ENCODE measurements at regions not wholly inside any gene's neighbourhood (a gene's known extent, or its start where the extent isn't known, plus 50 kb on each side); places are given as distances from the start of the nearest gene placed in this dataset.

DNA sequence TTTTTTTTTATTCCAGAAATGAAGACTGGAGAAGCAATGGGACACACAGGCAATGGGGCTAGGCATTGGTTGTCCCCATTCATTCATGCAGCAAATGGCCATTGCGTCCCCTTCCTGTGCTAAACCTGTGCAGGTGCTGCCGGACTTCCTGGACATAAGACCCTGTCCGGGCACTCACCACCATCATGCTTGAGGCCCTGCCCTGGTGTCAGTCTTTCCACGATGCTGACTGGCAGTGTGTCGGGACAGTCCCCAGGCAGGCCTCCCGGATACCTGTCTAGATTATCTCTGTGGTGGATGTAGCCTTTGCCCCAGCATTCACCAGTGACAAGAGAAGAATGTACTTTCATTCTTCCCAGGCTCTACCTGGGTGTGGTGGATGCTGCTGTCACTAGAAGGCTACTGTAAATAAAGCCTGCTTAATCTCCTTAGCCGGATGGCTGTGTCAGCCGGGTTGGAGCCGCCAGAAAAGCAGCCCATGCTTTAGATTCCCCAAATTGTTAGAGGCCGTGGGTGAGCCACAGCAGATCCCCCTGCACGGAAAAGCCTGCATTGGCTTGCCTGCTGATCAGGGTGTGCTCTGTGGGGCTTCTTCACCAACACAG lies 94.5 kb upstream of the PARP11 start:
- DNase-seq (ENCODE audit: low read depth, low spot score) (no peak), ATAC-seq (no peak)
- ChIA-PET CTCF (interaction anchor here (1.5 kb wide), 1 partner anchor 85 kb away, joined by 3 read pairs; no protein-coding TSS in a partner anchor), RAD21 (ENCODE audit: low non-redundant PET in 1 of 2, low total read pairs in 2 of 2, uncharacterized antibody in 2 of 2, unreplicated experiment in 2 of 2) (no interaction called here), POLR2A (no interaction called here)
- H4K20me1 ChIP-seq (ENCODE audit: insufficient read depth), result no peaks in the 10 kb centered on the region
- no peaks in the 10 kb centered on the region for H3K4me1 ChIP-seq (ENCODE audit: control insufficient read depth in 1 of 2, insufficient read depth in 2 of 2, low read length in 2 of 2)
- H2AFZ ChIP-seq (ENCODE audit: low read depth, low read length, poor library complexity, severe bottlenecking), result no peak overlapping the region
- H3K79me2 ChIP-seq (ENCODE audit: insufficient read depth, low read length), result no peaks in the 10 kb centered on the region
- H3K4me3 ChIP-seq (replicated peaks in 1 of 2; ENCODE audit: low read depth in 1 of 2, low read length in 2 of 2), result no peak overlapping the region
- TF ChIP-seq SIN3A (IDR thresholded peaks at IDR 0.05; ENCODE audit: low read depth) (no peak), JUND (IDR thresholded peaks at IDR 0.05) (no peak), SRF (IDR thresholded peaks at IDR 0.05; ENCODE audit: low read depth) (no peak)
- TF ChIP-seq, protein P1, sequence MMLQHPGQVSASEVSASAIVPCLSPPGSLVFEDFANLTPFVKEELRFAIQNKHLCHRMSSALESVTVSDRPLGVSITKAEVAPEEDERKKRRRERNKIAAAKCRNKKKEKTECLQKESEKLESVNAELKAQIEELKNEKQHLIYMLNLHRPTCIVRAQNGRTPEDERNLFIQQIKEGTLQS (IDR thresholded peaks at IDR 0.05), result no peak
- TF ChIP-seq, protein P2, sequence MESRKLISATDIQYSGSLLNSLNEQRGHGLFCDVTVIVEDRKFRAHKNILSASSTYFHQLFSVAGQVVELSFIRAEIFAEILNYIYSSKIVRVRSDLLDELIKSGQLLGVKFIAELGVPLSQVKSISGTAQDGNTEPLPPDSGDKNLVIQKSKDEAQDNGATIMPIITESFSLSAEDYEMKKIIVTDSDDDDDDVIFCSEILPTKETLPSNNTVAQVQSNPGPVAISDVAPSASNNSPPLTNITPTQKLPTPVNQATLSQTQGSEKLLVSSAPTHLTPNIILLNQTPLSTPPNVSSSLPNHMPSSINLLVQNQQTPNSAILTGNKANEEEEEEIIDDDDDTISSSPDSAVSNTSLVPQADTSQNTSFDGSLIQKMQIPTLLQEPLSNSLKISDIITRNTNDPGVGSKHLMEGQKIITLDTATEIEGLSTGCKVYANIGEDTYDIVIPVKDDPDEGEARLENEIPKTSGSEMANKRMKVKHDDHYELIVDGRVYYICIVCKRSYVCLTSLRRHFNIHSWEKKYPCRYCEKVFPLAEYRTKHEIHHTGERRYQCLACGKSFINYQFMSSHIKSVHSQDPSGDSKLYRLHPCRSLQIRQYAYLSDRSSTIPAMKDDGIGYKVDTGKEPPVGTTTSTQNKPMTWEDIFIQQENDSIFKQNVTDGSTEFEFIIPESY (IDR thresholded peaks at IDR 0.05; ENCODE audit: extremely low read depth, insufficient replicate concordance, low read length), result no peak
- no peak overlapping the region for H3K9ac ChIP-seq (ENCODE audit: low read length)
- H3K36me3 ChIP-seq (ENCODE audit: control insufficient read depth in 1 of 2, insufficient read depth in 2 of 2, low read length in 2 of 2), result no peaks in the 10 kb centered on the region
- intact Hi-C loops (cut with micrococcal nuclease), result no loop called here
- H3K9me3 ChIP-seq (ENCODE audit: control insufficient read depth in 1 of 2, insufficient read depth in 1 of 2, low read depth in 1 of 2, low read length in 2 of 2), result no peaks in the 10 kb centered on the region
- H3K27me3 ChIP-seq (ENCODE audit: insufficient read depth, low read length), result peaks cover 29% of the 10 kb centered on the region
- no TSS peak for BruUV-seq (replicated peaks)
- H3K4me2 ChIP-seq (ENCODE audit: low read length), result no peak overlapping the region
- no peak overlapping the region for H3K27ac ChIP-seq (ENCODE audit: low read depth, low read length)
- H3K9me2 ChIP-seq (ENCODE audit: insufficient read depth), result no peaks in the 10 kb centered on the region

DNA sequence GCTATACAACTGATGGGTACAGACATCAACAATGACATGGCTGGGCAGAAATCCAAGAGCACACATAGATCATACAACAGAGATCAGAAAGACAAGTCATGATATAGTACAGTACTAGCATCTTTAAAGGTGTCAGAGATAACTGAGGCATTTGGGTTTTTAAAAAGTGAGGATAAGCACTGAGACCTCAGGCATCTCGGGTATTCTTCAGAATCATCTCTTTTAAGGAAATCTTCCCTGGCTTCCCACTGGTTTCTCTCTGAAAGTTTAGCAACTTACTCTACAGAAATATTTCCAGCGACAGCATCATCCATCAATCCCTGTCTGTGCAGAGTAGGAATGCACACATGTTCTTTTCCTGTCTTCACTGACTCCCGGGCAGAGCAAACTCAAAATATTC lies 93.2 kb upstream of the PARP11 start:
- CTCF ChIA-PET, result no interaction called here

More for the DNA sequence above, 93.2 kb upstream of the PARP11 start:
- no peak overlapping the region for H2AFZ ChIP-seq (ENCODE audit: low read depth, low read length, poor library complexity, severe bottlenecking)
- ATAC-seq (no peak), DNase-seq (ENCODE audit: low read depth, low spot score) (no peak)
- H3K27me3 ChIP-seq (ENCODE audit: insufficient read depth, low read length), result peaks cover 36% of the 10 kb centered on the region
- RAD21 ChIA-PET (ENCODE audit: low non-redundant PET in 1 of 2, low total read pairs in 2 of 2, uncharacterized antibody in 2 of 2, unreplicated experiment in 2 of 2), result no interaction called here
- no peaks in the 10 kb centered on the region for H3K36me3 ChIP-seq (ENCODE audit: control insufficient read depth in 1 of 2, insufficient read depth in 2 of 2, low read length in 2 of 2)
- POLR2A ChIA-PET, result no interaction called here
- no TSS peak for BruUV-seq (replicated peaks)
- H4K20me1 ChIP-seq (ENCODE audit: insufficient read depth), result no peaks in the 10 kb centered on the region
- no peaks in the 10 kb centered on the region for H3K4me1 ChIP-seq (ENCODE audit: control insufficient read depth in 1 of 2, insufficient read depth in 2 of 2, low read length in 2 of 2)
- no peak overlapping the region for H3K9ac ChIP-seq (ENCODE audit: low read length)
- no peaks in the 10 kb centered on the region for H3K79me2 ChIP-seq (ENCODE audit: insufficient read depth, low read length)
- no peak overlapping the region for H3K4me2 ChIP-seq (ENCODE audit: low read length)
- no peaks in the 10 kb centered on the region for H3K9me3 ChIP-seq (ENCODE audit: control insufficient read depth in 1 of 2, insufficient read depth in 1 of 2, low read depth in 1 of 2, low read length in 2 of 2)
- H3K4me3 ChIP-seq (replicated peaks in 1 of 2; ENCODE audit: low read depth in 1 of 2, low read length in 2 of 2), result no peak overlapping the region
- H3K9me2 ChIP-seq (ENCODE audit: insufficient read depth), result no peaks in the 10 kb centered on the region
- intact Hi-C loops (cut with micrococcal nuclease), result no loop called here
- TF ChIP-seq EZH2phosphoT487 (IDR thresholded peaks at IDR 0.05; ENCODE audit: borderline replicate concordance) (no peak), SP1 (IDR thresholded peaks at IDR 0.05; ENCODE audit: low read depth) (no peak), ZNF274 (IDR thresholded peaks at IDR 0.05; ENCODE audit: low read depth, low read length) (no peak), EGR1 (IDR thresholded peaks at IDR 0.05; ENCODE audit: low read depth) (no peak), CBX3 (IDR thresholded peaks at IDR 0.05; ENCODE audit: low read depth) (no peak), RAD21 (IDR thresholded peaks at IDR 0.05; ENCODE audit: low read depth) (no peak), POLR2A (IDR thresholded peaks at IDR 0.05; ENCODE audit: borderline replicate concordance, extremely low read depth, insufficient read depth, insufficient read length) (no peak), JUND (IDR thresholded peaks at IDR 0.05) (no peak)
- TF ChIP-seq, protein P1 (IDR thresholded peaks at IDR 0.05), result no peak
- H3K27ac ChIP-seq (ENCODE audit: low read depth, low read length), result no peak overlapping the region

All from HCT116 (cell line).